GM23338 (cell line): ENCODE measurements at regions not wholly inside any gene's neighbourhood (a gene's known extent, or its start where the extent isn't known, plus 50 kb on each side); places are given as distances from the start of the nearest gene placed in this dataset.

Experiments
- ATAC-seq: fragments of 200-7000 bp; cut with Tn5 transposase; 3 replicates; pipeline ENCODE4 v1.9.1; 2020
- DNase-seq: peaks from one replicate; pipeline ENCODE4 v3.0.0-alpha.2; 2015; ENCODE audit warnings: low spot score
- H2AFZ ChIP-seq: fragments of 200-600 bp; sonication (generic); 2 replicates; pipeline ENCODE4 v1.8.0; 2016; ENCODE audit warnings: antibody characterized with exemption, mild to moderate bottlenecking, moderate library complexity
- H3F3A ChIP-seq: fragments of 200-600 bp; sonication (generic); replicated peaks from 2 replicates; pipeline ENCODE4 v1.8.0; 2017; ENCODE audit warnings: antibody characterized with exemption, mixed run types, low read depth
- H3K27ac ChIP-seq: fragments of 200-600 bp; sonication (generic); 2 replicates; pipeline ENCODE4 v1.6.1; 2016; ENCODE audit warnings: low read depth
- H3K27me3 ChIP-seq: fragments of 200-600 bp; sonication (generic); 2 replicates; pipeline ENCODE4 v1.8.0; 2016; ENCODE audit warnings: mild to moderate bottlenecking, mixed run types, moderate library complexity; ENCODE audit not compliant: insufficient read depth
- H3K36me3 ChIP-seq: fragments of 200-600 bp; sonication (generic); 2 replicates; pipeline ENCODE4 v1.8.0; 2016; ENCODE audit warnings: mild to moderate bottlenecking; ENCODE audit not compliant: insufficient read depth
- H3K4me1 ChIP-seq: fragments of 200-600 bp; sonication (generic); 2 replicates; pipeline ENCODE4 v1.8.0; 2016; ENCODE audit warnings: mild to moderate bottlenecking, moderate library complexity; ENCODE audit not compliant: insufficient read depth
- H3K4me2 ChIP-seq: fragments of 200-600 bp; sonication (generic); 2 replicates; pipeline ENCODE4 v1.7.1; 2017; ENCODE audit warnings: mixed run types
- H3K4me3 ChIP-seq: fragments of 200-600 bp; sonication (generic); 2 replicates; pipeline ENCODE4 v1.6.1; 2016; ENCODE audit warnings: mixed run types
- H3K79me2 ChIP-seq: fragments of 200-600 bp; sonication (generic); replicated peaks from 2 replicates; pipeline ENCODE4 v1.8.0; 2017; ENCODE audit warnings: mild to moderate bottlenecking; ENCODE audit not compliant: insufficient read depth
- H3K9me2 ChIP-seq: fragments of 200-600 bp; sonication (generic); 2 replicates; pipeline ENCODE4 v1.8.0; 2017; ENCODE audit not compliant: insufficient read depth
- H4K20me1 ChIP-seq: fragments of 200-600 bp; sonication (generic); replicated peaks from 2 replicates; pipeline ENCODE4 v1.8.0; 2017; ENCODE audit warnings: mild to moderate bottlenecking; ENCODE audit not compliant: insufficient read depth
- H3K27ac Mint-ChIP-seq: 2 replicates; pipeline ENCODE4 v1.8.0; 2020; ENCODE audit warnings: inconsistent platforms, mild to moderate bottlenecking, moderate library complexity, mixed read lengths
- H3K27me3 Mint-ChIP-seq: 3 replicates; pipeline ENCODE4 v1.8.0; 2022; ENCODE audit warnings: low read depth, mild to moderate bottlenecking, moderate library complexity, mixed read lengths, inconsistent platforms; ENCODE audit not compliant: insufficient read depth, poor library complexity
- H3K36me3 Mint-ChIP-seq: 3 replicates; pipeline ENCODE4 v1.8.0; 2021; ENCODE audit warnings: low read depth, mild to moderate bottlenecking, inconsistent platforms, moderate library complexity, mixed read lengths
- H3K4me1 Mint-ChIP-seq: 3 replicates; pipeline ENCODE4 v1.8.0; 2020; ENCODE audit warnings: mild to moderate bottlenecking, inconsistent platforms, mixed read lengths
- H3K4me3 Mint-ChIP-seq: 3 replicates; pipeline ENCODE4 v1.8.0; 2021; ENCODE audit warnings: moderate library complexity, mild to moderate bottlenecking, inconsistent platforms, mixed read lengths
- H3K9me3 Mint-ChIP-seq: 3 replicates; pipeline ENCODE4 v1.8.0; 2020; ENCODE audit warnings: moderate library complexity, mild to moderate bottlenecking, inconsistent platforms, mixed read lengths
- CTCF ChIP-seq, 2 experiments: fragments of 200-600 bp in 1 of 2; sonication (generic) in 1 of 2; conservative IDR thresholded peaks; 2 replicates each; pipeline versions ENCODE4 v1.5.1 to v1.6.1; 2016 to 2017; ENCODE audit warnings: antibody characterized with exemption in 2 of 2, low read depth in 2 of 2, mild to moderate bottlenecking in 2 of 2, moderate library complexity in 1 of 2
- EZH2 ChIP-seq: fragments of 200-600 bp; sonication (generic); IDR thresholded peaks from one replicate; pipeline ENCODE4 v1.8.0; 2017; ENCODE audit warnings: antibody characterized with exemption, mild to moderate bottlenecking, low read depth; ENCODE audit not compliant: unreplicated experiment
- EZH2phosphoT487 ChIP-seq: fragments of 200-600 bp; sonication (generic); IDR thresholded peaks from one replicate; pipeline ENCODE4 v1.8.1; 2018; ENCODE audit warnings: antibody characterized with exemption; ENCODE audit not compliant: unreplicated experiment
- JUNB ChIP-seq: IDR thresholded peaks from one replicate; pipeline ENCODE4 v1.6.1; 2016; ENCODE audit warnings: antibody characterized with exemption; ENCODE audit not compliant: unreplicated experiment
- NANOG ChIP-seq: IDR thresholded peaks from 2 replicates; pipeline ENCODE4 v1.6.1; 2016; ENCODE audit warnings: antibody characterized with exemption, borderline replicate concordance
- POLR2AphosphoS5 ChIP-seq: IDR thresholded peaks from 2 replicates; pipeline ENCODE4 v1.6.1; 2016; ENCODE audit warnings: antibody characterized with exemption, low read depth
- REST ChIP-seq: IDR thresholded peaks from one replicate; pipeline ENCODE4 v1.6.1; 2018; ENCODE audit warnings: antibody characterized with exemption; ENCODE audit not compliant: unreplicated experiment
- STAT1 ChIP-seq: IDR thresholded peaks from one replicate; pipeline ENCODE4 v1.6.1; 2016; ENCODE audit warnings: antibody characterized with exemption; ENCODE audit not compliant: unreplicated experiment
- ZNF114 ChIP-seq: fragments of 250-450 bp; sonication (Bioruptor Pico); IDR thresholded peaks from 2 replicates; pipeline ENCODE4 v1.5.0; 2020; ENCODE audit warnings: mild to moderate bottlenecking, moderate library complexity
- ZNF331 ChIP-seq: fragments of 250-450 bp; sonication (Bioruptor Pico); IDR thresholded peaks from 2 replicates; pipeline ENCODE4 v1.5.0; 2020; ENCODE audit warnings: low read depth, mild to moderate bottlenecking, moderate library complexity
- ZNF462 ChIP-seq: fragments of 250-450 bp; sonication (Bioruptor Pico); IDR thresholded peaks from 2 replicates; pipeline ENCODE4 v1.5.0; 2020; ENCODE audit warnings: mild to moderate bottlenecking, moderate library complexity

GRCh38 chr17:69851736-69852135 lies 223.3 kb upstream of the KCNJ16 start:
- H3K36me3 Mint-ChIP-seq, result no peaks in the 10 kb centered on the region
- H3K27me3 Mint-ChIP-seq, result peaks cover 2% of the 10 kb centered on the region
- DNase-seq, result no peak
- no peak for ATAC-seq
- H3K4me1 Mint-ChIP-seq, result no peaks in the 10 kb centered on the region
- Histone ChIP-seq H3K4me2 (no peak overlapping the region), H4K20me1 (no peaks in the 10 kb centered on the region), H3K36me3 (no peaks in the 10 kb centered on the region), H3K9me2 (no peaks in the 10 kb centered on the region), H3K4me3 (no peak overlapping the region), H3K4me1 (no peaks in the 10 kb centered on the region), H3K27me3 (no peaks in the 10 kb centered on the region), H2AFZ (no peak overlapping the region), H3K79me2 (no peaks in the 10 kb centered on the region), H3F3A (no peaks in the 10 kb centered on the region), H3K27ac (no peak overlapping the region)
- TF ChIP-seq STAT1 (no peak), REST (no peak), ZNF331 (no peak)
- no peaks in the 10 kb centered on the region for H3K9me3 Mint-ChIP-seq
- H3K4me3 Mint-ChIP-seq, result no peak overlapping the region
- H3K27ac Mint-ChIP-seq, result no peak overlapping the region

GRCh38 chr17:69853541-69854224 lies 221.3 kb upstream of the KCNJ16 start:
- H3K4me3 Mint-ChIP-seq, result no peak overlapping the region
- H3K27ac Mint-ChIP-seq, result no peak overlapping the region
- peaks cover 3% of the 10 kb centered on the region for H3K9me3 Mint-ChIP-seq
- H3K36me3 ChIP-seq, result no peaks in the 10 kb centered on the region
- no peaks in the 10 kb centered on the region for H3K79me2 ChIP-seq
- H4K20me1 ChIP-seq, result no peaks in the 10 kb centered on the region
- no peak overlapping the region for H3K4me3 ChIP-seq
- ATAC-seq (no peak), DNase-seq (no peak)
- H2AFZ ChIP-seq, result no peak overlapping the region
- H3K4me1 ChIP-seq, result no peaks in the 10 kb centered on the region
- no peaks in the 10 kb centered on the region for H3K4me1 Mint-ChIP-seq
- peaks cover 4% of the 10 kb centered on the region for H3K27me3 Mint-ChIP-seq
- H3K36me3 Mint-ChIP-seq, result peaks cover 3% of the 10 kb centered on the region
- no peaks in the 10 kb centered on the region for H3K27me3 ChIP-seq
- H3F3A ChIP-seq, result no peaks in the 10 kb centered on the region
- H3K9me2 ChIP-seq, result no peaks in the 10 kb centered on the region
- H3K27ac ChIP-seq, result no peak overlapping the region
- H3K4me2 ChIP-seq, result no peak overlapping the region
- no peak for TF ChIP-seq ZNF114 (CRISPR knock-in tag)
- no peak for TF ChIP-seq ZNF462 (CRISPR knock-in tag)
- no peak for TF ChIP-seq NANOG
- TF ChIP-seq POLR2AphosphoS5, result no peak
- no peak for TF ChIP-seq STAT1
- no peak for TF ChIP-seq EZH2
- no peak for TF ChIP-seq EZH2phosphoT487
- TF ChIP-seq CTCF (conservative IDR thresholded peaks at IDR 0.05; ENCODE audit: low read depth in 2 of 2), result no peak
- no peak for TF ChIP-seq JUNB
